Mucosa of descending colon (tissue), 3 donors: ENCODE measurements at regions not wholly inside any gene's neighbourhood (a gene's known extent, or its start where the extent isn't known, plus 50 kb on each side); places are given as distances from the start of the nearest gene placed in this dataset.

Source experiments
- ATAC-seq: fragments of 200-7000 bp; cut with Tn5 transposase; one replicate; pipeline ENCODE4 v1.9.1; 2020; ENCODE audit warnings: mild to moderate bottlenecking, moderate library complexity
- DNase-seq, 3 donors: peaks; one replicate each; pipeline ENCODE4 v3.0.0-alpha.2; 2020
- H3K36me3 ChIP-seq: fragments of 200-600 bp; one replicate; pipeline ENCODE4 v1.8.0; 2021; ENCODE audit warnings: low read depth, mild to moderate bottlenecking
- H3K4me1 ChIP-seq: fragments of 200-600 bp; one replicate; pipeline ENCODE4 v1.8.0; 2021; ENCODE audit warnings: low read depth, mild to moderate bottlenecking
- H3K4me3 ChIP-seq: fragments of 200-600 bp; one replicate; pipeline ENCODE4 v1.8.0; 2021; ENCODE audit warnings: mild to moderate bottlenecking
- H3K9me3 ChIP-seq: fragments of 200-600 bp; one replicate; pipeline ENCODE4 v1.8.0; 2021; ENCODE audit warnings: mild to moderate bottlenecking
- CTCF ChIP-seq: fragments of 200-600 bp; IDR thresholded peaks from one replicate; pipeline ENCODE4 v1.8.0; 2022; ENCODE audit warnings: antibody characterized with exemption, mild to moderate bottlenecking
- intact Hi-C, 2 donors: fragments of 100-400 bp; cut with DNase I in 1 of 2; cut with micrococcal nuclease in 1 of 2; formaldehyde crosslinking; loops; one replicate each; pipeline versions ENCODE4 v1.11.0 to v1.11.1; 2022; cut with DNase I, micrococcal nuclease
- donor health status: DM: no; HTN: no; CAD: no; lungs with moderate emphysema.
- donor health status: DM: no; HTN: no; CAD: no.
- donor health status: DM: no; HTN: yes; CAD: no.

DNA sequence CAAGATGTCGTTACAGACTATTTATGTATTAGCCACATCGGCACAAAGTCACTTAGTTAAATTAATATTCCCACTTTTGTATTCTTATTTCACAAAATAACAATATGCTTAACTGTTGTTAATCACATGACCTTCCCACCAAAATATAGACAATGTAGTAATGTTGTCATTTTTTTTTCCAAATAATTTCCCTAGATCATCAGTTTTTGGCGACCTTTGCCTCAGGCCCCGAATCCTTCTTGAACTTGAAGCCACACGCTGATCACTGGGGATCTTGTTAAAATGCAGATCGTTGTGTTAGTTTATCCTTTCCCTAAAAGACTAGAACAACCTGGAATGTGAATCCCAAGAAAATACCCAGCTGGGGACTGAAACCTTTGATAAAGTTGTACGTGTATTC lies 497.6 kb downstream of the SUCLG1 start:
- ATAC-seq, result no peak
- Histone ChIP-seq H3K9me3 (no peaks in the 10 kb centered on the region), H3K4me3 (no peak overlapping the region), H3K36me3 (no peaks in the 10 kb centered on the region), H3K4me1 (no peaks in the 10 kb centered on the region)
- intact Hi-C loops, result no loop called here
- TF ChIP-seq CTCF, result no peak
- no peak for DNase-seq

GRCh38 chr2:83960371-83960770 lies 498.7 kb downstream of the SUCLG1 start:
- DNase-seq (no peak), ATAC-seq (no peak)
- intact Hi-C loops, result no loop called here
- H3K36me3 ChIP-seq, result no peaks in the 10 kb centered on the region
- H3K4me1 ChIP-seq, result no peaks in the 10 kb centered on the region
- no peak for TF ChIP-seq CTCF
- no peak overlapping the region for H3K4me3 ChIP-seq
- H3K9me3 ChIP-seq, result no peaks in the 10 kb centered on the region

DNA sequence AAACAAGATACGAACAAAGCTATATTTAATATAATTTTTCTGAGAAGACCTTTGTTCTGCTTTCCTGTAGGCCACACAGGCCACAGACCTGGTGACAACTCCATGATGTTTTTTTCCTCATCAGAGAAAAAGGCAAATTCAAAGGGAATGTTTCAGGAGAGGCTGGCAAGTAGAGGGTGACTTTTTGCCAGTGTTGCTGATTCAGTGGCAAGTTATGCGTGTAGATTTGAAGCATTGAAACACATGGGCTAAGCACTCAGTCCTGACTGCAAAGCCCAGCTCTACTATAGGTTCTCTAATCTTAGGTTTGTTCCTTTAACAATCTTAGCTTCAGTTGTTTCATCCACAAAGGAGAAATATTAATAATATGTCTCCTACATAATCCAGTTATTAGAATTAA lies 499.8 kb downstream of the SUCLG1 start:
- intact Hi-C loops, result no loop called here
- no peaks in the 10 kb centered on the region for H3K36me3 ChIP-seq
- no peaks in the 10 kb centered on the region for H3K9me3 ChIP-seq
- no peak overlapping the region for H3K4me3 ChIP-seq
- no peaks in the 10 kb centered on the region for H3K4me1 ChIP-seq
- DNase-seq (no peak), ATAC-seq (no peak)
- no peak for TF ChIP-seq CTCF

DNA sequence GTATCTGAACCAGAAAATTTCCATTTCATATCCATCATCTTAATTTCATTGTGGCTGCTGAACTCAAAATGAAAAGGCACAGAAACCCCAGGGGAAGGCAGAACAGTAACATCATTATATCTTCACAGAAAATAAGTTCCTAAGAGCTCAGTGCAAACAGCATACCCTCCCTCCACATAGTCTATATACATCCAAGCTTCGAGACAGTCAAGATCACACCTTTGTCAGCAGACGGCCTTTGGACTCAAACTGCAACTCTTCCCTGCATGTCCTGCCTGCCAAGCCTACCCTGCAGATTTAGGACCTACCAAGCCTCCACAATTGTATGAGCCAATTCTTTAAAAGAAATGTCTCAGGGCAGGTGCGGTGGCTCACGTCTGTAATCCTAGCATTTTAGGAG lies 502.1 kb downstream of the SUCLG1 start:
- TF ChIP-seq CTCF, result no peak
- Histone ChIP-seq H3K4me3 (no peak overlapping the region), H3K36me3 (no peaks in the 10 kb centered on the region), H3K4me1 (no peaks in the 10 kb centered on the region), H3K9me3 (no peaks in the 10 kb centered on the region)
- intact Hi-C loops, result no loop called here
- DNase-seq (peak in 1 of 3 donors; percentile 2), ATAC-seq (no peak)

DNA sequence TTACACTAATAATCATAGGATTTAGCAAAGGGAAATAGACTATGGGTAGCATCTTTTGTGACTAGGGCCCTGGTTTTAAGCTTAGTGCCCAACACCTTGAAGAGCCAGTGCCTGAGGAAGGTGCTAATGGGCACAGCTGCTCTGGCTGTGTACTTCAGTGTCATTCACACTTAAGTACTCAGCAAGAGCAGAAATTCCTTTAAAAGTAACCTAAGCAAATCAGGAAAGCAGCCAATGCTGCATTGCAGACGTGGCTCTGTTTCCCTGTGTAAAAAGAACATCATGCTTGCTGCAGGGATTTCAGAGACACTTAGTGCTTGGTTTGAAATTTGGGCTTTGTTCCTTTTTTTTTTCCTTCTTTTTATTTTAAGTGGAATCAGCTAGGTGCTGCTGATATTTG lies 505.4 kb downstream of the SUCLG1 start:
- ATAC-seq (no peak), DNase-seq (no peak)
- H3K4me3 ChIP-seq, result no peak overlapping the region
- intact Hi-C loops, result no loop called here
- no peaks in the 10 kb centered on the region for H3K36me3 ChIP-seq
- H3K9me3 ChIP-seq, result no peaks in the 10 kb centered on the region
- TF ChIP-seq CTCF, result no peak
- H3K4me1 ChIP-seq, result no peaks in the 10 kb centered on the region

DNA sequence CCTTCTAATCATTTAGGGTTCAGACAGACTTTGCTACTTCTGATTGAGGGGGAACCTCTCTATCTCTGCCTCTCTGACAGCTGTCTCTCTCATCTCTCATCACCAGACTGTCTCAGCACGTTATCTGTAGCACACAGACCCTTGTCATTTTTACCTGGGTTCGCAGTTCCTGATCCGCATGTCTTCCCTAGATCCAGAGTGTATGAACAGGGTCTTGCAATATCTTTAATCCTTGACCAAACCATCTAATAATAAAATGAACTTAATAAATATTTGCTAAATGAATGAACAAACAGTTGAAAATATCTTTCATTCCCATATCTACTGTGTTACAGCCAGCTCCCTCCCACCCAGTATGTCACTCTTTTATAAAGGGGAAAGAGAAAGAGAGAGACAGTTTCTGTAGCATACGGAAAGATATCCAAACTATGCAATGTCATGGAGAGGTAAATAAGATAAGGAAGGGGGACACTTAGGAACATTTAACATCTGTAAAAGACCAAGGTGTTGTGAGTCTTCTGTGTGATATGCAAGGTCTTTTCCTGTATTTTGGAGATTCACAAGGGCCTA lies 507.6 kb downstream of the SUCLG1 start:
- intact Hi-C loops, result no loop called here
- TF ChIP-seq CTCF, result no peak
- ATAC-seq, result no peak
- H3K9me3 ChIP-seq, result no peaks in the 10 kb centered on the region
- no peak overlapping the region for H3K4me3 ChIP-seq
- H3K4me1 ChIP-seq, result no peaks in the 10 kb centered on the region
- no peaks in the 10 kb centered on the region for H3K36me3 ChIP-seq
- no peak for DNase-seq
